HepG2 (cell line): ENCODE measurements at regions not wholly inside any gene's neighbourhood (a gene's known extent, or its start where the extent isn't known, plus 50 kb on each side); places are given as distances from the start of the nearest gene placed in this dataset.

Experiments used
- ATAC-seq: fragments of 200-7000 bp; cut with Tn5 transposase; 3 replicates; pipeline ENCODE4 v1.9.1; 2020; ENCODE audit warnings: mild to moderate bottlenecking, moderate library complexity
- BruUV-seq: library from RNA; stranded (reverse); fragments of 400-500 nt; replicated peaks from 2 replicates; lab custom pipeline; 2021; lab: Mats Ljungman, UMichigan
- CTCF ChIA-PET: fragments of 300-600 bp; formaldehyde crosslinking; extraction: SDS; loops from one replicate; lab custom pipeline; 2021; ENCODE audit warnings: low total read pairs, inconsistent platforms, low intra/inter-chr PET ratio; lab: Yijun Ruan, JAX
- POLR2A ChIA-PET: fragments of 350-600 bp; sonication (Branson Sonifier 250); formaldehyde crosslinking; loops from one replicate; lab custom pipeline; 2020; ENCODE audit warnings: antibody characterized with exemption, inconsistent platforms; lab: Yijun Ruan, JAX
- DNase-seq: peaks from one replicate; pipeline ENCODE4 v3.0.0-alpha.2; 2015; ENCODE audit warnings: low spot score
- FAIRE-seq: peaks from 3 replicates; lab custom pipeline; 2011; peaks lifted over from hg19 to GRCh38; lab: Jason Lieb, UNC
- H2AFZ ChIP-seq: one replicate; pipeline ENCODE4 v1.6.1; 2011; ENCODE audit warnings: low read length, inconsistent platforms
- H3K27ac ChIP-seq: fragments of 300-600 bp; 3 replicates; pipeline ENCODE4 v1.8.0; 2011; ENCODE audit warnings: mixed run types, mild to moderate bottlenecking, mixed read lengths, low read length, inconsistent platforms; ENCODE audit not compliant: insufficient read depth; ENCODE audit errors: extremely low read length
- H3K27me3 ChIP-seq, 2 experiments: fragments of 200-600 bp in 1 of 2; 2 replicates in 1 of 2; 3 replicates in 1 of 2; pipeline versions ENCODE4 v1.6.0 to v1.8.0; 2011; ENCODE audit warnings: low read length in 2 of 2, mild to moderate bottlenecking in 2 of 2, moderate library complexity in 2 of 2, inconsistent platforms in 1 of 2; ENCODE audit not compliant: insufficient read depth in 2 of 2, control insufficient read depth in 1 of 2
- H3K36me3 ChIP-seq, 2 experiments: fragments of 200-600 bp in 1 of 2; replicated peaks in 1 of 2; 2 replicates in 1 of 2; 3 replicates in 1 of 2; pipeline versions ENCODE4 v1.5.1 to v1.8.0; 2011; ENCODE audit warnings: low read length in 2 of 2, inconsistent platforms in 1 of 2; ENCODE audit not compliant: insufficient read depth in 2 of 2, control insufficient read depth in 1 of 2
- H3K4me1 ChIP-seq: 2 replicates; pipeline ENCODE4 v1.5.1; 2012; ENCODE audit warnings: low read length, inconsistent platforms; ENCODE audit not compliant: insufficient read depth
- H3K4me2 ChIP-seq: 2 replicates; pipeline ENCODE4 v1.6.0; 2011; ENCODE audit warnings: low read depth, low read length, inconsistent platforms
- H3K4me3 ChIP-seq, 3 experiments: fragments of 200-600 bp in 1 of 3; sonication (generic), shearing (Covaris generic) in 1 of 3; replicated peaks in 1 of 3; 2 replicates each; pipeline ENCODE4 v1.5.1; 2011 to 2016; ENCODE audit warnings: low read length in 3 of 3, inconsistent platforms in 2 of 3, low read depth in 2 of 3, mild to moderate bottlenecking in 2 of 3, control low read depth in 1 of 3, mixed read lengths in 1 of 3; ENCODE audit not compliant: insufficient read depth in 1 of 3
- H3K79me2 ChIP-seq: one replicate; pipeline ENCODE4 v1.6.1; 2011; ENCODE audit warnings: low read length, inconsistent platforms; ENCODE audit not compliant: insufficient read depth
- H3K9ac ChIP-seq: 2 replicates; pipeline ENCODE4 v1.6.0; 2011; ENCODE audit warnings: mild to moderate bottlenecking, low read depth, low read length, inconsistent platforms; ENCODE audit not compliant: insufficient read depth
- H3K9me3 ChIP-seq: 2 replicates; pipeline ENCODE4 v1.5.1; 2012; ENCODE audit warnings: mild to moderate bottlenecking, low read length
- H4K20me1 ChIP-seq: 2 replicates; pipeline ENCODE4 v1.6.0; 2011; ENCODE audit warnings: inconsistent platforms, mild to moderate bottlenecking, low read length, moderate library complexity; ENCODE audit not compliant: insufficient read depth
- GABPB1 ChIP-seq: IDR thresholded peaks from 2 replicates; pipeline ENCODE4 v1.6.1; 2016; ENCODE audit warnings: mild to moderate bottlenecking, missing genetic modification reagents, moderate library complexity, missing compliant biosample characterization
- HOXD1 ChIP-seq: sonication (generic); formaldehyde crosslinking; IDR thresholded peaks from 2 replicates; pipeline ENCODE4 v1.5.0; 2020; ENCODE audit warnings: missing genetic modification reagents
- ISX ChIP-seq: sonication (generic); formaldehyde crosslinking; conservative IDR thresholded peaks from 2 replicates; pipeline ENCODE4 v1.5.0; 2020; ENCODE audit warnings: missing genetic modification reagents
- MAFF ChIP-seq: IDR thresholded peaks from 2 replicates; pipeline ENCODE4 v1.6.1; 2011; ENCODE audit warnings: low read depth, low read length, improper control_type of control experiment
- MAFK ChIP-seq, 2 experiments: IDR thresholded peaks in 1 of 2; conservative IDR thresholded peaks in 1 of 2; 2 replicates each; pipeline ENCODE4 v1.6.1; 2011; ENCODE audit warnings: improper control_type of control experiment in 2 of 2, low read length in 2 of 2
- RAD21 ChIP-seq: fragments of 450-650 bp; formaldehyde crosslinking; IDR thresholded peaks from 2 replicates; pipeline ENCODE4 v1.5.0; 2020; ENCODE audit warnings: mild to moderate bottlenecking
- RCOR2 ChIP-seq: IDR thresholded peaks from 2 replicates; pipeline ENCODE4 v1.6.1; 2016; ENCODE audit warnings: missing biosample characterization, missing genetic modification reagents
- SMARCC2 ChIP-seq: fragments of 450-650 bp; IDR thresholded peaks from 2 replicates; pipeline ENCODE4 v1.6.1; 2017; ENCODE audit warnings: antibody characterized with exemption, mild to moderate bottlenecking
- SRSF1 ChIP-seq: fragments of 200-400 bp; formaldehyde crosslinking; optimal IDR thresholded peaks from 2 replicates; pipeline ENCODE3; 2017; ENCODE audit warnings: mild to moderate bottlenecking, low read depth, low read length, moderate library complexity
- TOE1 ChIP-seq: sonication (generic); formaldehyde crosslinking; IDR thresholded peaks from 2 replicates; pipeline ENCODE4 v1.4.0; 2020; ENCODE audit warnings: mild to moderate bottlenecking, missing genetic modification reagents
- ZNF549 ChIP-seq: sonication (generic); formaldehyde crosslinking; IDR thresholded peaks from 2 replicates; pipeline ENCODE4 v1.5.0; 2020; ENCODE audit warnings: missing genetic modification reagents
- ZNF556 ChIP-seq: sonication (generic); formaldehyde crosslinking; IDR thresholded peaks from 2 replicates; pipeline ENCODE4 v1.4.0; 2020; ENCODE audit warnings: mild to moderate bottlenecking, missing genetic modification reagents, borderline replicate concordance
- WGBS: methylation state at CpG from one replicate; pipeline ENCODE4 v1.1.6; 2017; ENCODE audit warnings: low lambda C conversion rate; 5-methylcytosine and 5-hydroxymethylcytosine counted together
- in situ Hi-C: cut with HindIII; loops from 2 replicates; pipeline ENCODE4 v1.10.0; 2017; ENCODE audit warnings: low pct_unique_long_range_greater_than_20kb; ENCODE audit not compliant: extremely low pct_ligation_motif_present
- intact Hi-C: fragments of 100-400 bp; cut with micrococcal nuclease; formaldehyde crosslinking; loops from one replicate; pipeline ENCODE4 v1.10.0; 2022; ENCODE audit not compliant: unreplicated experiment
- TF ChIP-seq, protein P1 (sequence below): sonication (generic); formaldehyde crosslinking; IDR thresholded peaks from 2 replicates; pipeline ENCODE4 v1.8.1; 2023; ENCODE audit warnings: missing genetic modification reagents, mild to moderate bottlenecking, borderline replicate concordance
- TF ChIP-seq, protein P2 (sequence below): sonication (generic); formaldehyde crosslinking; IDR thresholded peaks from 2 replicates; pipeline ENCODE4 v1.4.0; 2020; ENCODE audit warnings: missing genetic modification reagents

DNA sequence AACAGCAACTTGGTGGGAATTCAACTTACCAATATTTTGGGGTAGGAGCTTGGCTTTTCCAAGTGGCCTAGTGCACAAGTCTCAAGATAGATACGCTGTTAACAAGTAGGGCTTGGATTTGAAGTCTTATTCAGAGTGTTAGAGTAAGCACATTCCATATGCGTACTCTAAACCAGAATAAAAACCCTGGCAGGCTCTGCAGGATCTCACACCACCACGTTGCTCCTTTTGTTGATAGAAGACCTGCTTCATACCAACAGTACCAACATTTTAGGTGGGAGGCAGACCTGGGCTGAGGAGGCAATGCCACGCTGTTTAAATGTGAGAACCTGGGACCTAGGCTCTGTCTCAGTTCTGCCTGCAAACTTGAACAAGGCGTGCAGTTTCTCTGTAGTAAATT lies 214.0 kb downstream of the RNF144A start (continued):
- TF ChIP-seq TOE1 (CRISPR knock-in tag) (no peak), ZNF556 (no peak), RAD21 (CRISPR knock-in tag) (no peak), ZNF549 (CRISPR knock-in tag) (no peak), HOXD1 (no peak), ISX (CRISPR knock-in tag) (no peak)
- TF ChIP-seq, protein P1, sequence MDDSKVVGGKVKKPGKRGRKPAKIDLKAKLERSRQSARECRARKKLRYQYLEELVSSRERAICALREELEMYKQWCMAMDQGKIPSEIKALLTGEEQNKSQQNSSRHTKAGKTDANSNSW (CRISPR knock-in tag) = no peak

GRCh38 chr2:7132753-7133152 lies 215.5 kb downstream of the RNF144A start:
- TF ChIP-seq RCOR2 = no peak
- TF ChIP-seq, protein P2, sequence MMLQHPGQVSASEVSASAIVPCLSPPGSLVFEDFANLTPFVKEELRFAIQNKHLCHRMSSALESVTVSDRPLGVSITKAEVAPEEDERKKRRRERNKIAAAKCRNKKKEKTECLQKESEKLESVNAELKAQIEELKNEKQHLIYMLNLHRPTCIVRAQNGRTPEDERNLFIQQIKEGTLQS (CRISPR knock-in tag) = no peak
- TF ChIP-seq MAFK (conservative IDR thresholded peaks at IDR 0.05 in 1 of 2, IDR thresholded peaks at IDR 0.05 in 1 of 2; ENCODE audit: low read length in 2 of 2) = peak; percentile 49 to 64
- no peak for TF ChIP-seq SRSF1
- TF ChIP-seq MAFF = peak; percentile 50; the same call in 1 of the 2 replicates
- no peak for TF ChIP-seq SMARCC2
- TF ChIP-seq GABPB1 (CRISPR knock-in tag) = no peak
- DNase-seq = no peak
- no peak for FAIRE-seq
- no peaks in the 10 kb centered on the region for H4K20me1 ChIP-seq
- H3K36me3 ChIP-seq = no peaks in the 10 kb centered on the region
- no peak overlapping the region for H2AFZ ChIP-seq
- ChIA-PET POLR2A (no interaction called here), CTCF (interaction anchor here (1.5 kb wide), 1 partner anchor 36 kb away, joined by 7 read pairs; no protein-coding TSS in a partner anchor)
- no TSS peak for BruUV-seq
- intact Hi-C loops = loop anchor here (1.0 kb wide), 1 partner anchor 35 kb away; no protein-coding TSS in a partner anchor
- H3K4me1 ChIP-seq = no peaks in the 10 kb centered on the region
- no peak overlapping the region for H3K4me2 ChIP-seq
- no peaks in the 10 kb centered on the region for H3K9me3 ChIP-seq
- H3K79me2 ChIP-seq = no peaks in the 10 kb centered on the region
- H3K27ac ChIP-seq = no peak overlapping the region
- H3K27me3 ChIP-seq = no peaks in the 10 kb centered on the region
- no peak overlapping the region for H3K4me3 ChIP-seq
- ATAC-seq = no peak
- in situ Hi-C loops = no loop called here
- no peak overlapping the region for H3K9ac ChIP-seq
- WGBS = 16% methylated on average over 3 of the region's 3 CpGs
